Endodermal cell (in vitro differentiated cells): ENCODE measurements at regions not wholly inside any gene's neighbourhood (a gene's known extent, or its start where the extent isn't known, plus 50 kb on each side); places are given as distances from the start of the nearest gene placed in this dataset.

Experiments used
- DNase-seq: peaks from one replicate; pipeline ENCODE4 v3.0.0-alpha.2; 2017
- H3K27ac ChIP-seq: 2 replicates; pipeline ENCODE4 v1.5.1; 2013; ENCODE audit warnings: mild to moderate bottlenecking, low read depth, low read length, moderate library complexity
- H3K27me3 ChIP-seq: 2 replicates; pipeline ENCODE4 v1.6.1; 2013; ENCODE audit warnings: mild to moderate bottlenecking, low read length, moderate library complexity; ENCODE audit not compliant: insufficient read depth, control insufficient read depth, poor library complexity, severe bottlenecking
- H3K36me3 ChIP-seq: 2 replicates; pipeline ENCODE4 v1.7.0; 2013; ENCODE audit warnings: mild to moderate bottlenecking, low read length, moderate library complexity; ENCODE audit not compliant: control insufficient read depth, insufficient read depth
- H3K4me1 ChIP-seq: one replicate; pipeline ENCODE4 v1.7.0; 2013; ENCODE audit warnings: low read length; ENCODE audit not compliant: control insufficient read depth, insufficient read depth
- H3K4me3 ChIP-seq: 2 replicates; pipeline ENCODE4 v1.5.1; 2013; ENCODE audit warnings: mild to moderate bottlenecking, low read length, moderate library complexity
- H3K9ac ChIP-seq: 2 replicates; pipeline ENCODE4 v1.6.1; 2013; ENCODE audit warnings: mild to moderate bottlenecking, low read length, moderate library complexity; ENCODE audit not compliant: poor library complexity, severe bottlenecking; ENCODE audit errors: extremely low read depth
- H3K9me3 ChIP-seq: 2 replicates; pipeline ENCODE4 v1.6.1; 2013; ENCODE audit warnings: mild to moderate bottlenecking, low read length, moderate library complexity; ENCODE audit not compliant: control insufficient read depth
- H3K27ac Mint-ChIP-seq: 2 replicates; pipeline ENCODE4 v1.8.0; 2020; ENCODE audit warnings: mixed read lengths
- H3K27me3 Mint-ChIP-seq: 2 replicates; pipeline ENCODE4 v1.8.0; 2021; ENCODE audit warnings: mild to moderate bottlenecking, mixed read lengths; ENCODE audit not compliant: insufficient read depth
- H3K36me3 Mint-ChIP-seq: 2 replicates; pipeline ENCODE4 v1.8.0; 2020; ENCODE audit warnings: low read depth, mixed read lengths
- H3K4me1 Mint-ChIP-seq: 2 replicates; pipeline ENCODE4 v1.8.0; 2020; ENCODE audit warnings: mixed read lengths
- H3K4me3 Mint-ChIP-seq: 2 replicates; pipeline ENCODE4 v1.8.0; 2020; ENCODE audit warnings: mild to moderate bottlenecking, moderate library complexity, mixed read lengths
- H3K9me3 Mint-ChIP-seq: 2 replicates; pipeline ENCODE4 v1.8.0; 2020; ENCODE audit warnings: mild to moderate bottlenecking, mixed read lengths
- CTCF ChIP-seq: fragments of 200-600 bp; sonication (generic); conservative IDR thresholded peaks from 2 replicates; pipeline ENCODE4 v1.5.0; 2021; ENCODE audit warnings: antibody characterized with exemption, mild to moderate bottlenecking
- WGBS, 2 experiments: methylation state at CpG; one replicate each; pipeline versions ENCODE4 v1.1.5 to v1.1.7; 2013; ENCODE audit warnings: missing lambda C conversion rate in 2 of 2, mixed read lengths in 1 of 2; ENCODE audit not compliant: insufficient coverage in 1 of 2, insufficient read length in 1 of 2; 5-methylcytosine and 5-hydroxymethylcytosine counted together

- Histone ChIP-seq H3K4me1 (no peaks in the 10 kb centered on the region), H3K4me3 (no peak overlapping the region), H3K9me3 (no peaks in the 10 kb centered on the region), H3K27ac (no peak overlapping the region), H3K27me3 (no peaks in the 10 kb centered on the region), H3K9ac (no peak overlapping the region), H3K36me3 (no peaks in the 10 kb centered on the region)
- DNase-seq: no peak
- Mint-ChIP-seq H3K36me3 (no peaks in the 10 kb centered on the region), H3K27me3 (no peaks in the 10 kb centered on the region), H3K4me1 (no peaks in the 10 kb centered on the region), H3K4me3 (no peak overlapping the region), H3K27ac (no peak overlapping the region), H3K9me3 (no peaks in the 10 kb centered on the region)
- no peak for TF ChIP-seq CTCF
These were observed 107.3 kb downstream of the SLC41A2 start for GRCh38 chr12:104850781-104851180.

- Histone ChIP-seq H3K27ac (no peak overlapping the region), H3K9me3 (no peaks in the 10 kb centered on the region), H3K9ac (no peak overlapping the region), H3K27me3 (no peaks in the 10 kb centered on the region), H3K36me3 (no peaks in the 10 kb centered on the region), H3K4me1 (no peaks in the 10 kb centered on the region), H3K4me3 (no peak overlapping the region)
- TF ChIP-seq CTCF: no peak
- DNase-seq: no peak
- Mint-ChIP-seq H3K4me3 (no peak overlapping the region), H3K27ac (no peak overlapping the region), H3K4me1 (no peaks in the 10 kb centered on the region), H3K36me3 (no peaks in the 10 kb centered on the region), H3K27me3 (no peaks in the 10 kb centered on the region), H3K9me3 (no peaks in the 10 kb centered on the region)
- 100% methylated on average over 1 of the region's 2 CpGs; no CpG with 5 or more reads in 1 of the 2 experiments for WGBS, 2 experiments
These were observed 111.9 kb downstream of the SLC41A2 start for GRCh38 chr12:104846056-104846767.

- Histone ChIP-seq H3K4me1 (no peaks in the 10 kb centered on the region), H3K4me3 (no peak overlapping the region), H3K36me3 (no peaks in the 10 kb centered on the region), H3K9ac (no peak overlapping the region), H3K27ac (no peak overlapping the region), H3K9me3 (no peaks in the 10 kb centered on the region), H3K27me3 (no peaks in the 10 kb centered on the region)
- H3K27ac Mint-ChIP-seq: no peak overlapping the region
- no peak overlapping the region for H3K4me3 Mint-ChIP-seq
- WGBS, 2 experiments: no CpG with 5 or more reads among the region's 1 CpG
- no peaks in the 10 kb centered on the region for H3K27me3 Mint-ChIP-seq
- TF ChIP-seq CTCF: no peak
- no peaks in the 10 kb centered on the region for H3K36me3 Mint-ChIP-seq
- DNase-seq: no peak
- no peaks in the 10 kb centered on the region for H3K4me1 Mint-ChIP-seq
- no peaks in the 10 kb centered on the region for H3K9me3 Mint-ChIP-seq
These were observed 114.0 kb downstream of the SLC41A2 start for GRCh38 chr12:104844123-104844522.
